ENCODE measurements at regions not wholly inside any gene's neighbourhood (a gene's known extent, or its start where the extent isn't known, plus 50 kb on each side); places are given as distances from the start of the nearest gene placed in this dataset.
A peak's percentile ranks its signal among the peaks of the same experiment; 100 is the strongest.

GRCh38 chr7:32250003-32250402 is 179.8 kb upstream of the PDE1C start:
- intact Hi-C loops (cut with DNase I; ENCODE audit: low total_unique reads): no loop called here

GRCh38 chr7:32248522-32248921 is 178.3 kb upstream of the PDE1C start:
- DNase-seq (ENCODE audit: low spot score in 2 of 2): no peak
- no peak overlapping the region for H3K4me3 ChIP-seq (ENCODE audit: low read depth, poor library complexity, severe bottlenecking)
- intact Hi-C loops (cut with DNase I; ENCODE audit: low total_unique reads): no loop called here
- 33 to 34% methylated on average over 2 of the region's 2 CpGs for WGBS, 2 donors
- TF ChIP-seq CTCF (IDR thresholded peaks at IDR 0.05) (no peak), POLR2A (IDR thresholded peaks at IDR 0.05) (no peak)

More at GRCh38 chr7:32250003-32250402, 179.8 kb upstream of the PDE1C start:
- TF ChIP-seq POLR2A (IDR thresholded peaks at IDR 0.05) (no peak), CTCF (IDR thresholded peaks at IDR 0.05) (no peak)
- H3K4me3 ChIP-seq (ENCODE audit: low read depth, poor library complexity, severe bottlenecking): no peak overlapping the region
- no peak for DNase-seq (ENCODE audit: low spot score in 2 of 2)
- WGBS, 2 donors: 69 to 70% methylated on average over 2 of the region's 2 CpGs

GRCh38 chr7:32244806-32245345 is 174.7 kb upstream of the PDE1C start:
- H3K4me3 ChIP-seq (ENCODE audit: low read depth, poor library complexity, severe bottlenecking): no peak overlapping the region
- TF ChIP-seq CTCF (IDR thresholded peaks at IDR 0.05) (no peak), POLR2A (IDR thresholded peaks at IDR 0.05) (no peak)
- no peak for DNase-seq (ENCODE audit: low spot score in 2 of 2)
- intact Hi-C loops (cut with DNase I; ENCODE audit: low total_unique reads): no loop called here
- WGBS, 2 donors: 76 to 83% methylated on average over 4 of the region's 4 CpGs

DNA sequence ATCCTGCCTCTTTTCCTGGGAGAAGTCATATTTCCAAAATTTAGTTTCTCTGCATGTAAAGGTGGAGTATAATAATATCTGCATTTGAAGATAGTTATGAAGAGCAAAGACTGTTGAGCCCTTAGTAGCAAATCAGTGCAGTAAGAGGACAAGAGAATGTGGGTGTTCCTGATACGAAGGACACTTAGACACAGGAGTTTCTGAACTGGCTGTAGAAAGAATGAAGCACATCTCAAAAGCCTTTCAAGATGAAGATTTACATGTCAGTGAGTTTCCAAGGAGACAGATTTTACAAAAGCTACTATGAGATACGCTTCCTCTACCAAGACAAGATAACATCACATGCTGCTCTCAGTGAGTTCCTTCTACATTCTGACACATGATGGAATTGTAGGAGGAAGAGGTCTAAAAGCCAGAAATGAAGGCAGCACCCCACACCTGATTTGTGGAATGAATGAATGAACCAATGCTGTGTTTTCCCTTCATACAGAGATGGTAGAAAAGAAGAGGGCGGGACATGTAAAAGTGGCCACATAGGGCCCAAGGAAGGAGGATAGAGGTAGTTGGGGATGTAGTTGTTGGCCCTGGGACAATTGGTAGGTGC is 173.6 kb upstream of the PDE1C start:
- no peak overlapping the region for H3K4me3 ChIP-seq (ENCODE audit: low read depth, poor library complexity, severe bottlenecking)
- 86% methylated on average over 3 of the region's 3 CpGs for WGBS, 2 donors
- intact Hi-C loops (cut with DNase I; ENCODE audit: low total_unique reads): no loop called here
- DNase-seq (ENCODE audit: low spot score in 2 of 2): no peak
- TF ChIP-seq CTCF (IDR thresholded peaks at IDR 0.05) (no peak), POLR2A (IDR thresholded peaks at IDR 0.05) (no peak)

DNA sequence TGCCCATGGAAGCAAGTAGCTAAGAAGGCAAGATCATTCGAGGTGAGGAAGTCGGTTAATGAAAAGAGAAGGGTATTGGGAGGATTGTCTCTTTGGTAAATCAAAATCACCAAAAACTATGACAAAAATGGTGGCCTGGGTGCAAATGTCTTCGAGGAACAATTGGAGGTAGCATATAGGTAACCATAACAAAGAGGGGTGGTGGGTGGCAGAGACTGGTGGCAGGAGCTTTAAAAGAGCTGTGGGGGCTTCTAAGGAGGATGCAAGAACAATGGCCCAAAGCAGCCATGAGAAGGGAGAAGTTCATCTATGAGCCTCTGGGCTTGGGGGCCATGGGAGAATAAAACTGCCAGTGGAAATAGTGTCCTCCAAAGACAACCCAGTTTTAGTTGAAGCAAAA is 172.2 kb upstream of the PDE1C start:
- no peak for TF ChIP-seq CTCF (IDR thresholded peaks at IDR 0.05)
- no peak for TF ChIP-seq POLR2A (IDR thresholded peaks at IDR 0.05)
- no peak overlapping the region for H3K4me3 ChIP-seq (ENCODE audit: low read depth, poor library complexity, severe bottlenecking)
- intact Hi-C loops (cut with DNase I; ENCODE audit: low total_unique reads): no loop called here
- DNase-seq (ENCODE audit: low spot score in 2 of 2): peak in 1 of 2 donors; percentile 20
- 57% methylated on average over 3 of the region's 3 CpGs for WGBS, 2 donors

- peak in 1 of 2 donors; percentile 54 for DNase-seq (ENCODE audit: low spot score in 2 of 2)
- 93 to 100% methylated on average over 1 of the region's 1 CpG for WGBS, 2 donors
- TF ChIP-seq POLR2A (IDR thresholded peaks at IDR 0.05) (no peak), CTCF (IDR thresholded peaks at IDR 0.05) (no peak)
Measured at GRCh38 chr7:32241636-32242035, 171.4 kb upstream of the PDE1C start.

More at GRCh38 chr7:32241636-32242035, 171.4 kb upstream of the PDE1C start:
- intact Hi-C loops (cut with DNase I; ENCODE audit: low total_unique reads): no loop called here
- H3K4me3 ChIP-seq (ENCODE audit: low read depth, poor library complexity, severe bottlenecking): no peak overlapping the region

Measured in lower leg skin (tissue), 4 donors.